Lower lobe of right lung (tissue), 2 donors: ENCODE measurements at regions not wholly inside any gene's neighbourhood (a gene's known extent, or its start where the extent isn't known, plus 50 kb on each side); places are given as distances from the start of the nearest gene placed in this dataset.
"Not testable (repeated sequence)": the region's sequence is repeated elsewhere in the genome, so short reads cannot be mapped to it uniquely, and the experiment has no call there.

Experiments
- ATAC-seq, 2 donors: fragments of 200-7000 bp; cut with Tn5 transposase; one replicate each; pipeline ENCODE4 v1.9.1; 2020 to 2022; ENCODE audit warnings: mild to moderate bottlenecking in 2 of 2, moderate library complexity in 2 of 2
- DNase-seq: peaks from one replicate; pipeline ENCODE4 v3.0.0-alpha.2; 2020
- H3K27ac ChIP-seq: fragments of 200-600 bp; one replicate; pipeline ENCODE4 v1.8.0; 2022
- H3K27me3 ChIP-seq: fragments of 200-600 bp; one replicate; pipeline ENCODE4 v1.8.0; 2022; ENCODE audit warnings: low read depth
- H3K36me3 ChIP-seq: fragments of 200-600 bp; one replicate; pipeline ENCODE4 v1.8.0; 2022; ENCODE audit warnings: mild to moderate bottlenecking
- H3K4me1 ChIP-seq: fragments of 200-600 bp; one replicate; pipeline ENCODE4 v1.8.0; 2022
- H3K4me3 ChIP-seq: fragments of 200-600 bp; one replicate; pipeline ENCODE4 v1.8.0; 2022; ENCODE audit warnings: mild to moderate bottlenecking
- H3K9me3 ChIP-seq: fragments of 200-600 bp; one replicate; pipeline ENCODE4 v1.8.0; 2022
- intact Hi-C: fragments of 100-400 bp; cut with DNase I; formaldehyde crosslinking; loops from one replicate; pipeline ENCODE4 v1.11.0; 2022
- TF ChIP-seq, protein P1 (sequence below): fragments of 200-600 bp; IDR thresholded peaks from one replicate; pipeline ENCODE4 v1.8.0; 2022; ENCODE audit warnings: antibody characterized with exemption, mild to moderate bottlenecking
- donor health status: DM: no; HTN: yes; CAD: no; lungs with severe emphysema.

GRCh38 chr10:121675344-121675743 is 77.1 kb upstream of the FGFR2 start:
- no peak for ATAC-seq
- no peaks in the 10 kb centered on the region for H3K36me3 ChIP-seq

GRCh38 chr10:121674885-121675284 is 76.6 kb upstream of the FGFR2 start:
- DNase-seq (no peak), ATAC-seq (no peak)
- no peaks in the 10 kb centered on the region for H3K4me1 ChIP-seq
- H3K36me3 ChIP-seq = no peaks in the 10 kb centered on the region
- H3K27me3 ChIP-seq = no peaks in the 10 kb centered on the region
- intact Hi-C loops = no loop called here
- H3K27ac ChIP-seq = no peak overlapping the region
- TF ChIP-seq, protein P1, sequence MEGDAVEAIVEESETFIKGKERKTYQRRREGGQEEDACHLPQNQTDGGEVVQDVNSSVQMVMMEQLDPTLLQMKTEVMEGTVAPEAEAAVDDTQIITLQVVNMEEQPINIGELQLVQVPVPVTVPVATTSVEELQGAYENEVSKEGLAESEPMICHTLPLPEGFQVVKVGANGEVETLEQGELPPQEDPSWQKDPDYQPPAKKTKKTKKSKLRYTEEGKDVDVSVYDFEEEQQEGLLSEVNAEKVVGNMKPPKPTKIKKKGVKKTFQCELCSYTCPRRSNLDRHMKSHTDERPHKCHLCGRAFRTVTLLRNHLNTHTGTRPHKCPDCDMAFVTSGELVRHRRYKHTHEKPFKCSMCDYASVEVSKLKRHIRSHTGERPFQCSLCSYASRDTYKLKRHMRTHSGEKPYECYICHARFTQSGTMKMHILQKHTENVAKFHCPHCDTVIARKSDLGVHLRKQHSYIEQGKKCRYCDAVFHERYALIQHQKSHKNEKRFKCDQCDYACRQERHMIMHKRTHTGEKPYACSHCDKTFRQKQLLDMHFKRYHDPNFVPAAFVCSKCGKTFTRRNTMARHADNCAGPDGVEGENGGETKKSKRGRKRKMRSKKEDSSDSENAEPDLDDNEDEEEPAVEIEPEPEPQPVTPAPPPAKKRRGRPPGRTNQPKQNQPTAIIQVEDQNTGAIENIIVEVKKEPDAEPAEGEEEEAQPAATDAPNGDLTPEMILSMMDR = no peak
- peaks cover 8% of the 10 kb centered on the region for H3K9me3 ChIP-seq
- no peak overlapping the region for H3K4me3 ChIP-seq

More at GRCh38 chr10:121675344-121675743, 77.1 kb upstream of the FGFR2 start:
- Histone ChIP-seq H3K4me3 (no peak overlapping the region), H3K27me3 (no peaks in the 10 kb centered on the region), H3K27ac (no peak overlapping the region), H3K9me3 (peaks cover 8% of the 10 kb centered on the region), H3K4me1 (no peaks in the 10 kb centered on the region)
- TF ChIP-seq, protein P1 = no peak
- no peak for DNase-seq
- intact Hi-C loops = no loop called here

DNA sequence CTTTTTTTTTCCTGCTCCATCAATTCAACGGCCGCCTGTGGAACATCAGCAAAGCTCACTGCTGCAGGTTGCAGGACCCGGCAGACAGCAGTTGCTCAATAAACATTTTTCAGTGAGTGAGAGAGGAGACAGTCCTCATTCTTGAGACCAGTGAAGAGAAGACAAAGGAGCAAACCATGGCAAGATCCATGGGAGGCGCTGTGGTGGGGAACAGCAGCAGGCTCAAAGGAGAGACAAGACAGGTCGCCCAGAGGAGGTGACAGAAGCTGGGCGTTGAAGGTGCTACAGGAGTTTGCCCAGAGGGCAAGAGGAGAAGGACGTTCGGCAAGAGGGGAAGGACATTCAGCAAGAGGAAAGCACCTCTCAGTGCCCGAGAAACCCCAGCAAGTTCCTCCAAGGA is 74.5 kb upstream of the FGFR2 start:
- peaks cover 14% of the 10 kb centered on the region for H3K4me1 ChIP-seq
- H3K9me3 ChIP-seq = no peaks in the 10 kb centered on the region
- TF ChIP-seq, protein P1 = no peak
- no peak overlapping the region for H3K4me3 ChIP-seq
- DNase-seq (no peak), ATAC-seq (no peak)
- H3K36me3 ChIP-seq = no peaks in the 10 kb centered on the region
- H3K27me3 ChIP-seq = no peaks in the 10 kb centered on the region
- intact Hi-C loops = no loop called here
- H3K27ac ChIP-seq = no peak overlapping the region

- H3K36me3 ChIP-seq, H3K9me3 ChIP-seq, ATAC-seq, intact Hi-C loops, H3K27me3 ChIP-seq, H3K27ac ChIP-seq, DNase-seq, H3K4me3 ChIP-seq: not testable (repeated sequence)
- peaks cover 15% of the 10 kb centered on the region for H3K4me1 ChIP-seq
Measured at GRCh38 chr10:121669840-121670239, 71.6 kb upstream of the FGFR2 start.

- Histone ChIP-seq H3K4me3 (no peak overlapping the region), H3K4me1 (peaks cover 15% of the 10 kb centered on the region), H3K36me3 (no peaks in the 10 kb centered on the region), H3K27me3 (no peaks in the 10 kb centered on the region), H3K9me3 (no peaks in the 10 kb centered on the region), H3K27ac (no peak overlapping the region)
- TF ChIP-seq, protein P1 = no peak
- intact Hi-C loops = no loop called here
- ATAC-seq = no peak
- no peak for DNase-seq
Measured at GRCh38 chr10:121669028-121669374, 70.8 kb upstream of the FGFR2 start.

DNA sequence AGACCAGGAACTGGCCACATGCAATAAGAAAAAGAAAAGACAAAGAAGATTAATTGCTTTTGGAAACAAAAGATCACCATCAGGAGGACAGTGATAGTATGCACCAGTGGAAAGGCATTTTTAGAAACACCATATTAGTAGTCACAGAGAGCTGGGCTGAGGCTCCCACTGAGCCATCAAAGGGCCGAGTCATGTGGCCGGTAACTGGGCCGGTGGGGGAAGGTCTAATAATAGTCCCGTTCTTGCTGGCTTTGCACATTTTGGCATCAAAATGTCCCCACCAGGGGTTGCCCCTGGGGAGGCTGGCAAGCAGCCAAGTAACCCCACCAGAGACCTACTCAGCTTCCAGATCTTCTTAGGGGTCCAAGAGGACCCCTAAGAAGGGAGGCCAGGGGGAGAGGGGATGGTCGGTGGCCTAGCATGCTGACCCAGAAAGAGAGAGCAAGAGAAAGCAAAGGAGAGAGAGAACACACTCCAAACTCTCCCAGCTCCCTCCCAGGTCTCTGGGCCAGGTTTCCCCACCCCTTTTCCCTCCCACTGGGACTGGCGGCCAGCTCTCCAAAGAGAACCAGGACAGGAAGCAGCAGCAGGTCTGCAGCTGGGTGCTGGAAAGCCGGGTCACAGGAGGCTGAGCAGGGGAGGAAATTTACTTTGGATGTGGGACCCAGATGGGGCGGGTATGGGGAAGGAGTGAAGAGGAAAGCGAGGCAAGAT is 70.2 kb upstream of the FGFR2 start:
- intact Hi-C loops = no loop called here
- no peak overlapping the region for H3K4me3 ChIP-seq
- no peaks in the 10 kb centered on the region for H3K27me3 ChIP-seq
- no peaks in the 10 kb centered on the region for H3K36me3 ChIP-seq
- H3K4me1 ChIP-seq = peaks cover 15% of the 10 kb centered on the region
- TF ChIP-seq, protein P1 = no peak
- H3K9me3 ChIP-seq = no peaks in the 10 kb centered on the region
- peak; percentile 58 for DNase-seq
- peak; percentile 73 to 78 for ATAC-seq
- H3K27ac ChIP-seq = no peak overlapping the region
